ENCODE measurements at regions not wholly inside any gene's neighbourhood (a gene's known extent, or its start where the extent isn't known, plus 50 kb on each side); places are given as distances from the start of the nearest gene placed in this dataset.

DNA sequence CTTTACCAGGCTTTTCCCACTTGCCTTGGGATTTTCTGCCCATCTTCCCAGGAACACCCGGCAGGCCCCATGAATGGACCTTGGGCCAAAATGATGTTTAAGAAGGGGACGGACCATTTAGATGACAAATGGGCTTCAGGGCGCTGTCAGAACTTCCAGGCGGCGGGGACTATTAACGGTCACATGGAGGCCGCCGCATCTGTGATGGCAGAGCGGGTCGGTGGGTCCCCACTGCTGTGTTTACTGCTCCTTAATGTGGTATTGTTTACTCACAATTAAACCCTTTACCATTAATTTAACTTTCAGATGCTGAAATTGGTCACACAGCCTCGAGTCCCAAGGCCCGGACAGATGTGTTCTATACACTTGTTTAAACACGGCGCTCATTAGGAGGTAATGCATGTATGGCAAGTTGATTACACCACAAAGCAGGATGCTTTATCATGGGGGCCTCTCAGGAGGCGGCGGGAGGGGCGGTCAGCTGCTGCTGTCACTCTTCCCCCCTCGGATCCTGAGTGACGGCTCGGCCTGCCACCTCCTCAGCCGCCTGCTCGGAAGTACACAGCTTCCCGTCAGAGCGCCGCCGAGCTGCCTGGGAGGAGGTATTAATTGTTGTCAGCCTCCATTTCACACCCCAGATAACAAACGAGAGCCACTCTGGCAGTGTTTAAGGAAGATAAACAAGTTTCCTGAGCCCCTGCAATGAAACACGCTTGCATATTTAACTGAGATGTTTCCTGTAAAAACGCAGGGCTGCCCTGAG lies 83.9 kb upstream of the IRX3 start:
- Mint-ChIP-seq H3K27ac (ENCODE audit: unreplicated experiment) (no peak overlapping the region), H3K9me3 (ENCODE audit: low read depth, unreplicated experiment) (no peaks in the 10 kb centered on the region), H3K4me3 (ENCODE audit: low read depth, unreplicated experiment) (no peak overlapping the region), H3K4me1 (ENCODE audit: low read depth, unreplicated experiment) (no peaks in the 10 kb centered on the region), H3K36me3 (ENCODE audit: insufficient read depth, unreplicated experiment) (no peaks in the 10 kb centered on the region), H3K27me3 (ENCODE audit: unreplicated experiment) (peaks cover 30% of the 10 kb centered on the region)
- TF ChIP-seq, protein P1, sequence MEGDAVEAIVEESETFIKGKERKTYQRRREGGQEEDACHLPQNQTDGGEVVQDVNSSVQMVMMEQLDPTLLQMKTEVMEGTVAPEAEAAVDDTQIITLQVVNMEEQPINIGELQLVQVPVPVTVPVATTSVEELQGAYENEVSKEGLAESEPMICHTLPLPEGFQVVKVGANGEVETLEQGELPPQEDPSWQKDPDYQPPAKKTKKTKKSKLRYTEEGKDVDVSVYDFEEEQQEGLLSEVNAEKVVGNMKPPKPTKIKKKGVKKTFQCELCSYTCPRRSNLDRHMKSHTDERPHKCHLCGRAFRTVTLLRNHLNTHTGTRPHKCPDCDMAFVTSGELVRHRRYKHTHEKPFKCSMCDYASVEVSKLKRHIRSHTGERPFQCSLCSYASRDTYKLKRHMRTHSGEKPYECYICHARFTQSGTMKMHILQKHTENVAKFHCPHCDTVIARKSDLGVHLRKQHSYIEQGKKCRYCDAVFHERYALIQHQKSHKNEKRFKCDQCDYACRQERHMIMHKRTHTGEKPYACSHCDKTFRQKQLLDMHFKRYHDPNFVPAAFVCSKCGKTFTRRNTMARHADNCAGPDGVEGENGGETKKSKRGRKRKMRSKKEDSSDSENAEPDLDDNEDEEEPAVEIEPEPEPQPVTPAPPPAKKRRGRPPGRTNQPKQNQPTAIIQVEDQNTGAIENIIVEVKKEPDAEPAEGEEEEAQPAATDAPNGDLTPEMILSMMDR (IDR thresholded peaks at IDR 0.05; ENCODE audit: unreplicated experiment), result no peak
- CTCF ChIA-PET, result interaction anchor here (0.6 kb wide), 1 partner anchor 453 kb away, joined by 3 read pairs; no protein-coding TSS in a partner anchor
- intact Hi-C loops (cut with micrococcal nuclease; ENCODE audit: unreplicated experiment), result no loop called here
- no TSS peak for BruUV-seq (replicated peaks)
- no peak for DNase-seq

DNA sequence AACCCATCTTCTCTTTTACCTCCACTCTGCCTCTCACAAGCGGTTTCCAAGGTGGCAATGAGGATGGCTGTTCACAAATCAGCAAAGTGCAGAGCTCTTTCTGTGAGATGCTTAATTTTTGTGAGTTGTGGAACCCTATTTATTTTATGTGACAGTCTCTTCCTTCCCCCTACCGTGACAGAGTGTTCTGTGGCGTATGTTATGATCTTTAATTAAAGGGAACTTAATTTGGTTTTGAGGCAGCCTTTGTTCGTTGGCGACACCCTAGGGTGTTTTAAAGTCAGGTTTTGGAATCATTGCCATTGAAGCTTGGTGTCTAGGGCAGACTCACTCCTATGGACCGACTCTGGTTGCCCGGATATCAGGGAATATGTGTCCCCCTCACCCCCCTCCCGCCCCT lies 83.3 kb upstream of the IRX3 start:
- no peak for DNase-seq
- Mint-ChIP-seq H3K27ac (ENCODE audit: unreplicated experiment) (no peak overlapping the region), H3K36me3 (ENCODE audit: insufficient read depth, unreplicated experiment) (no peaks in the 10 kb centered on the region), H3K27me3 (ENCODE audit: unreplicated experiment) (peaks cover 32% of the 10 kb centered on the region), H3K9me3 (ENCODE audit: low read depth, unreplicated experiment) (no peaks in the 10 kb centered on the region), H3K4me3 (ENCODE audit: low read depth, unreplicated experiment) (no peak overlapping the region), H3K4me1 (ENCODE audit: low read depth, unreplicated experiment) (no peaks in the 10 kb centered on the region)
- TF ChIP-seq, protein P1 (IDR thresholded peaks at IDR 0.05; ENCODE audit: unreplicated experiment), result no peak
- CTCF ChIA-PET, result interaction anchor here (0.6 kb wide), 1 partner anchor 452 kb away, joined by 3 read pairs; no protein-coding TSS in a partner anchor
- intact Hi-C loops (cut with micrococcal nuclease; ENCODE audit: unreplicated experiment), result no loop called here
- no TSS peak for BruUV-seq (replicated peaks)

DNA sequence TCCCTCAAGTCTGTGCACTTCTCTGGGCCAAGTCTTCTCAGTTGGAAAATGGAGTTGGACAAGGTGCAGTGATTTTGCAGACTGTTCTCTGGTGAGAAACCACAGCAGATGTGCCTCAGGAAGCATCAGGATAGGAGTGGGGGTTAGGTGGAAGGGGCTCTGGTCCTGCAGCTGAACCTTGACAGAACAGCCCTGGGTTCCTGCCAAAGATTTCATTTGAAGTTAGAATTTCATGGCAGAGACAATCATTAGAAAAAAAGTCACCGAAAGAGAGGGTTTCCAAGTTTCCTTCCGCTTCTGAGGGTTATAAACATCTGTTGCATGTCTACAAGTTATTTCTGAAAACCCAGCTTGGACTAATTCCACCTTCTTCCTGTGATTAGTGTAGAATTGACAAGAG lies 80.4 kb upstream of the IRX3 start:
- H3K27ac Mint-ChIP-seq (ENCODE audit: unreplicated experiment), result no peak overlapping the region
- TF ChIP-seq, protein P1 (IDR thresholded peaks at IDR 0.05; ENCODE audit: unreplicated experiment), result no peak
- H3K9me3 Mint-ChIP-seq (ENCODE audit: low read depth, unreplicated experiment), result no peaks in the 10 kb centered on the region
- H3K27me3 Mint-ChIP-seq (ENCODE audit: unreplicated experiment), result peaks cover 61% of the 10 kb centered on the region
- no peak for DNase-seq
- CTCF ChIA-PET, result no interaction called here
- H3K4me1 Mint-ChIP-seq (ENCODE audit: low read depth, unreplicated experiment), result no peaks in the 10 kb centered on the region
- no TSS peak for BruUV-seq (replicated peaks)
- intact Hi-C loops (cut with micrococcal nuclease; ENCODE audit: unreplicated experiment), result no loop called here
- H3K36me3 Mint-ChIP-seq (ENCODE audit: insufficient read depth, unreplicated experiment), result no peaks in the 10 kb centered on the region
- no peak overlapping the region for H3K4me3 Mint-ChIP-seq (ENCODE audit: low read depth, unreplicated experiment)

DNA sequence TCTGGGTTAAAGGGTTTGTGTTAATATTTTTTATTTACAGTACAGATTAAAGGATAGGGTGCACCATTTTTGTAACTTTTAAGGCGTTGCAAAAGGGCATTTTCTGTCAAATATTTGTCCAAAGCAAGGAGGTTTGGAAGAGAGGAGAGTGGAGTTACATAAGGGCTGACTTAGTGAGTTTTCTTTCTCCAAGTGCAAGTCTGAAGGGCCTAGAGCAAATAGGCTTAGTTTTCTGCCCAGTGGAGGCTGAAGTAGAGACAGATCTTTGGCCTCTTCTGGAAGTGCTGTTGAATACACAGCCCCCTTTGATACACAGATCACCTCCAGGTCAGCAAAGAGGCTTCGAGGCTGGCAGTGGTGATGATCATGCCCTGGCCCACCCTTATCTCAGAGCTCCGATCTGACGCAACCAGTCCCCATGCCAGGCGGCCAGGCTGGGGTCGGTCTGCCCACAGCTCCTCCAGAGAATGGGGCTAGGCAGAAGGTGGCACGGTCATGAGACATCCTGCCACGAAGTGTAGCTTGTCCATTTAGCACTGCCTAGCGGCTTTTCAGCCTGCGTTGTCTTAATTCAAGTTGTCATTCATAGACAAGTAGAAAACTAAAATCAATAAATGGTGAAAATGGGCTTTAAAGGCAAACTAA lies 79.5 kb upstream of the IRX3 start:
- BruUV-seq (replicated peaks), result no TSS peak
- no peaks in the 10 kb centered on the region for H3K9me3 Mint-ChIP-seq (ENCODE audit: low read depth, unreplicated experiment)
- H3K4me1 Mint-ChIP-seq (ENCODE audit: low read depth, unreplicated experiment), result no peaks in the 10 kb centered on the region
- TF ChIP-seq, protein P1 (IDR thresholded peaks at IDR 0.05; ENCODE audit: unreplicated experiment), result no peak
- no peak for DNase-seq
- peaks cover 66% of the 10 kb centered on the region for H3K27me3 Mint-ChIP-seq (ENCODE audit: unreplicated experiment)
- no peak overlapping the region for H3K27ac Mint-ChIP-seq (ENCODE audit: unreplicated experiment)
- intact Hi-C loops (cut with micrococcal nuclease; ENCODE audit: unreplicated experiment), result no loop called here
- no peaks in the 10 kb centered on the region for H3K36me3 Mint-ChIP-seq (ENCODE audit: insufficient read depth, unreplicated experiment)
- CTCF ChIA-PET, result no interaction called here
- H3K4me3 Mint-ChIP-seq (ENCODE audit: low read depth, unreplicated experiment), result no peak overlapping the region
